ENCODE measurements at regions not wholly inside any gene's neighbourhood (a gene's known extent, or its start where the extent isn't known, plus 50 kb on each side); places are given as distances from the start of the nearest gene placed in this dataset.

- DNase-seq = no peak
- Histone ChIP-seq H3K9me2 (ENCODE audit: insufficient read depth) (no peaks in the 10 kb centered on the region), H3K79me2 (ENCODE audit: insufficient read depth) (no peaks in the 10 kb centered on the region), H3K9me3 (ENCODE audit: low read depth) (no peaks in the 10 kb centered on the region), H3K9ac (no peak overlapping the region), H3K4me2 (ENCODE audit: unreplicated experiment) (no peak overlapping the region), H3K4me1 (ENCODE audit: insufficient read depth) (no peaks in the 10 kb centered on the region), H3K27me3 (replicated peaks; ENCODE audit: insufficient read depth) (no peaks in the 10 kb centered on the region), H4K20me1 (ENCODE audit: insufficient read depth) (no peaks in the 10 kb centered on the region), H2AFZ (no peak overlapping the region), H3K36me3 (ENCODE audit: low read depth) (no peaks in the 10 kb centered on the region), H3F3A (ENCODE audit: insufficient read depth) (no peaks in the 10 kb centered on the region), H3K4me3 (no peak overlapping the region), H3K27ac (no peak overlapping the region)
- WGBS, 2 experiments (ENCODE audit: low coverage in 1 of 2, low lambda C conversion rate in 2 of 2, missing lambda C conversion rate in 2 of 2) = 4 to 8% methylated on average over 1 of the region's 1 CpG
- no peak for TF ChIP-seq EZH2phosphoT487 (IDR thresholded peaks at IDR 0.05; ENCODE audit: insufficient read depth, low read depth)
- no peak for TF ChIP-seq EZH2 (IDR thresholded peaks at IDR 0.05; ENCODE audit: insufficient read depth, poor library complexity, severe bottlenecking)
- in situ Hi-C loops (cut with MboI) = no loop called here
Measured at GRCh38 chr1:166271151-166271538, 104.3 kb upstream of the FAM78B start.

GRCh38 chr1:166272155-166272554, 105.4 kb upstream of the FAM78B start:
- DNase-seq = no peak
- Histone ChIP-seq H3F3A (ENCODE audit: insufficient read depth) (no peaks in the 10 kb centered on the region), H3K27me3 (replicated peaks; ENCODE audit: insufficient read depth) (no peaks in the 10 kb centered on the region), H3K4me3 (no peak overlapping the region), H2AFZ (no peak overlapping the region), H3K4me1 (ENCODE audit: insufficient read depth) (no peaks in the 10 kb centered on the region), H4K20me1 (ENCODE audit: insufficient read depth) (no peaks in the 10 kb centered on the region), H3K9me2 (ENCODE audit: insufficient read depth) (no peaks in the 10 kb centered on the region), H3K36me3 (ENCODE audit: low read depth) (no peaks in the 10 kb centered on the region), H3K9me3 (ENCODE audit: low read depth) (no peaks in the 10 kb centered on the region), H3K4me2 (ENCODE audit: unreplicated experiment) (no peak overlapping the region), H3K27ac (no peak overlapping the region), H3K79me2 (ENCODE audit: insufficient read depth) (no peaks in the 10 kb centered on the region), H3K9ac (no peak overlapping the region)
- in situ Hi-C loops (cut with MboI) = no loop called here
- WGBS, 2 experiments (ENCODE audit: low coverage in 1 of 2, low lambda C conversion rate in 2 of 2, missing lambda C conversion rate in 2 of 2) = 48 to 50% methylated on average over 1 of the region's 1 CpG
- TF ChIP-seq EZH2phosphoT487 (IDR thresholded peaks at IDR 0.05; ENCODE audit: insufficient read depth, low read depth) (no peak), EZH2 (IDR thresholded peaks at IDR 0.05; ENCODE audit: insufficient read depth, poor library complexity, severe bottlenecking) (no peak)

- no peak overlapping the region for H3K4me2 ChIP-seq (ENCODE audit: unreplicated experiment)
- no peak overlapping the region for H3K27ac ChIP-seq
- no peaks in the 10 kb centered on the region for H3K79me2 ChIP-seq (ENCODE audit: insufficient read depth)
- H2AFZ ChIP-seq = no peak overlapping the region
- no peaks in the 10 kb centered on the region for H3K27me3 ChIP-seq (replicated peaks; ENCODE audit: insufficient read depth)
- H4K20me1 ChIP-seq (ENCODE audit: insufficient read depth) = no peaks in the 10 kb centered on the region
- no peaks in the 10 kb centered on the region for H3K9me3 ChIP-seq (ENCODE audit: low read depth)
- no peaks in the 10 kb centered on the region for H3K4me1 ChIP-seq (ENCODE audit: insufficient read depth)
- no peaks in the 10 kb centered on the region for H3F3A ChIP-seq (ENCODE audit: insufficient read depth)
- no peaks in the 10 kb centered on the region for H3K36me3 ChIP-seq (ENCODE audit: low read depth)
- H3K9me2 ChIP-seq (ENCODE audit: insufficient read depth) = no peaks in the 10 kb centered on the region
- no peak for DNase-seq
- no peak for TF ChIP-seq EZH2 (IDR thresholded peaks at IDR 0.05; ENCODE audit: insufficient read depth, poor library complexity, severe bottlenecking)
- no peak for TF ChIP-seq EZH2phosphoT487 (IDR thresholded peaks at IDR 0.05; ENCODE audit: insufficient read depth, low read depth)
- in situ Hi-C loops (cut with MboI) = no loop called here
- no peak overlapping the region for H3K9ac ChIP-seq
- no peak overlapping the region for H3K4me3 ChIP-seq
Measured at GRCh38 chr1:166272851-166273250, 106.0 kb upstream of the FAM78B start.

- in situ Hi-C loops (cut with MboI) = no loop called here
- H2AFZ ChIP-seq = no peak overlapping the region
- no peaks in the 10 kb centered on the region for H3F3A ChIP-seq (ENCODE audit: insufficient read depth)
- H3K27ac ChIP-seq = no peak overlapping the region
- no peak overlapping the region for H3K9ac ChIP-seq
- H3K36me3 ChIP-seq (ENCODE audit: low read depth) = no peaks in the 10 kb centered on the region
- no peaks in the 10 kb centered on the region for H3K9me2 ChIP-seq (ENCODE audit: insufficient read depth)
- H4K20me1 ChIP-seq (ENCODE audit: insufficient read depth) = no peaks in the 10 kb centered on the region
- H3K4me2 ChIP-seq (ENCODE audit: unreplicated experiment) = no peak overlapping the region
- H3K9me3 ChIP-seq (ENCODE audit: low read depth) = no peaks in the 10 kb centered on the region
- H3K4me3 ChIP-seq = no peak overlapping the region
- no peaks in the 10 kb centered on the region for H3K27me3 ChIP-seq (replicated peaks; ENCODE audit: insufficient read depth)
- no peaks in the 10 kb centered on the region for H3K79me2 ChIP-seq (ENCODE audit: insufficient read depth)
- DNase-seq = no peak
- H3K4me1 ChIP-seq (ENCODE audit: insufficient read depth) = no peaks in the 10 kb centered on the region
- WGBS, 2 experiments (ENCODE audit: low coverage in 1 of 2, low lambda C conversion rate in 2 of 2, missing lambda C conversion rate in 2 of 2) = 1% methylated on average over 6 of the region's 6 CpGs
- TF ChIP-seq EZH2phosphoT487 (IDR thresholded peaks at IDR 0.05; ENCODE audit: insufficient read depth, low read depth) (no peak), EZH2 (IDR thresholded peaks at IDR 0.05; ENCODE audit: insufficient read depth, poor library complexity, severe bottlenecking) (no peak)
Measured at GRCh38 chr1:166273618-166274017, 106.8 kb upstream of the FAM78B start.

- DNase-seq = no peak
- in situ Hi-C loops (cut with MboI) = no loop called here
- H3K9me2 ChIP-seq (ENCODE audit: insufficient read depth) = no peaks in the 10 kb centered on the region
- H3K27ac ChIP-seq = no peak overlapping the region
- TF ChIP-seq EZH2 (IDR thresholded peaks at IDR 0.05; ENCODE audit: insufficient read depth, poor library complexity, severe bottlenecking) (no peak), EZH2phosphoT487 (IDR thresholded peaks at IDR 0.05; ENCODE audit: insufficient read depth, low read depth) (no peak)
- no peak overlapping the region for H3K4me2 ChIP-seq (ENCODE audit: unreplicated experiment)
- H2AFZ ChIP-seq = no peak overlapping the region
- no peaks in the 10 kb centered on the region for H3K79me2 ChIP-seq (ENCODE audit: insufficient read depth)
- H3K9me3 ChIP-seq (ENCODE audit: low read depth) = no peaks in the 10 kb centered on the region
- H3K9ac ChIP-seq = no peak overlapping the region
- H3K27me3 ChIP-seq (replicated peaks; ENCODE audit: insufficient read depth) = no peaks in the 10 kb centered on the region
- no peak overlapping the region for H3K4me3 ChIP-seq
- WGBS, 2 experiments (ENCODE audit: low coverage in 1 of 2, low lambda C conversion rate in 2 of 2, missing lambda C conversion rate in 2 of 2) = 2 to 6% methylated on average over 3 of the region's 3 CpGs
- H4K20me1 ChIP-seq (ENCODE audit: insufficient read depth) = no peaks in the 10 kb centered on the region
- no peaks in the 10 kb centered on the region for H3F3A ChIP-seq (ENCODE audit: insufficient read depth)
- no peaks in the 10 kb centered on the region for H3K4me1 ChIP-seq (ENCODE audit: insufficient read depth)
- H3K36me3 ChIP-seq (ENCODE audit: low read depth) = no peaks in the 10 kb centered on the region
Measured at GRCh38 chr1:166282391-166283137, 115.8 kb upstream of the FAM78B start.

Measured in GM23248 (cell line).